IgD-negative memory B cell (primary cell): ENCODE measurements at regions not wholly inside any gene's neighbourhood (a gene's known extent, or its start where the extent isn't known, plus 50 kb on each side); places are given as distances from the start of the nearest gene placed in this dataset.
A peak's percentile ranks its signal among the peaks of the same experiment; 100 is the strongest.

Source experiments
- H3K27ac Mint-ChIP-seq, 3 donors: one replicate each; pipeline ENCODE4 v1.8.0; 2020 to 2022; ENCODE audit warnings: mild to moderate bottlenecking in 3 of 3, mixed read lengths in 3 of 3, moderate library complexity in 1 of 3
- H3K27me3 Mint-ChIP-seq: one replicate; pipeline ENCODE4 v1.8.0; 2021; ENCODE audit warnings: mixed read lengths
- H3K36me3 Mint-ChIP-seq: one replicate; pipeline ENCODE4 v1.8.0; 2020; ENCODE audit warnings: mild to moderate bottlenecking, mixed read lengths
- H3K4me1 Mint-ChIP-seq, 3 donors: one replicate each; pipeline ENCODE4 v1.8.0; 2020 to 2022; ENCODE audit warnings: mixed read lengths in 3 of 3, mild to moderate bottlenecking in 1 of 3
- H3K4me3 Mint-ChIP-seq, 4 donors: one replicate each; pipeline ENCODE4 v1.8.0; 2020 to 2022; ENCODE audit warnings: mild to moderate bottlenecking in 4 of 4, mixed read lengths in 4 of 4, moderate library complexity in 3 of 4
- H3K9me3 Mint-ChIP-seq, 3 donors: one replicate each; pipeline ENCODE4 v1.8.0; 2020 to 2021; ENCODE audit warnings: mixed read lengths in 3 of 3, mild to moderate bottlenecking in 1 of 3

DNA sequence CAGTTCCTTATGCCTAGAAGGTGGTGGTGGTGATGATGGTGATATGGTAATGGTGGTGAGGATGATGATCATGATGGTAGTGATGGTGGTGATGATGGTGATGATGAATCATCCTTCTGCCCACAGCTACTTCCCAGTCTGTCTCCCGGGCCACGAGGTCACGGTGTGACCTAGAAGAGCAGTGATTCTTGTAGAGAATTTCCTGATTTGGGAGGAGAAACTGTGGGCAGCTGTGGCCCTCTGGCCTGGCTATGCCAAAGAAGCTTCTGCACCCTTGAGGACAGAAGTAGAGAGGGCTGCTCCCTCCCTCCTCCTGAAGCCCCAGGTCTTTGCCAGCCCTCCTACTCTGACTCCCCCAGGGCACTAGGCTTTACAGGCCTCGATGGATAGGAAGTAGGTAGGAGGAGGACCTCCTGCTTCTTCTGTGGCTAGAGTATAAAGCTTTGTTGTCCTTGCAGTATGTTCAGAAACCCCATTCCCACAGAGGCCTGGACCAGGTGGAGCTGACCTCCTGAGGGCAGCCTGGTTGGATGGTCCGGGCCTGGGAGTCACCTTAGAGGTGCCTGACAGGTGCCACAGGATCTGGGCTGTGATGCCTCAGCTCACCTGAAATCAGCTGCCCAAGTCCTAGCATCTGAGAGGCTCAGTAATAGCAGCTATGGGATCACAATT lies 57.9 kb upstream of the EPAS1 start:
- Mint-ChIP-seq H3K4me3 (no peak overlapping the region), H3K9me3 (peaks cover 0 to 5% (median 2%) of the 10 kb centered on the region in 3 donors), H3K27me3 (peaks cover 2% of the 10 kb centered on the region), H3K27ac (peak overlapping the region in 1 of 3 donors; percentile 75), H3K4me1 (peaks cover 0 to 4% (median 0%) of the 10 kb centered on the region in 3 donors), H3K36me3 (no peaks in the 10 kb centered on the region)

DNA sequence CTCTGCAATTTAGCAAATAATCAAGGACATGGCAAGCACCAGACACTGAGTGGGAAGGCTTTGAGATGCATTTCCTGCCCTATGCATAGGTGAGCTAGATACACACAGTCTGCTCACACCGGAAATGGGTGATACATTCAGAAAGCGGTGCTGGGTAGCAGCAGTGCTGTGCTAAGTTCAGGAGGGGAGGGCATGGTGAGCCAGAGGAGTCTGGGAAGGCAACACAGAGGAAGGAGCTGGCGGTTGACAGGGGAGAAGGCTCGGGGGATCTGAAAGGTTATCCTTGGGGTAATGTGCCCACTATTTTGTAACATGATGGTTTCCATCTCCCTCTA lies 57.4 kb upstream of the EPAS1 start:
- Mint-ChIP-seq H3K36me3 (no peaks in the 10 kb centered on the region), H3K4me3 (no peak overlapping the region), H3K4me1 (peaks cover 0 to 4% (median 0%) of the 10 kb centered on the region in 3 donors), H3K27me3 (peaks cover 2% of the 10 kb centered on the region), H3K27ac (peak overlapping the region in 1 of 3 donors; percentile 75), H3K9me3 (peaks cover 0 to 5% (median 2%) of the 10 kb centered on the region in 3 donors)

DNA sequence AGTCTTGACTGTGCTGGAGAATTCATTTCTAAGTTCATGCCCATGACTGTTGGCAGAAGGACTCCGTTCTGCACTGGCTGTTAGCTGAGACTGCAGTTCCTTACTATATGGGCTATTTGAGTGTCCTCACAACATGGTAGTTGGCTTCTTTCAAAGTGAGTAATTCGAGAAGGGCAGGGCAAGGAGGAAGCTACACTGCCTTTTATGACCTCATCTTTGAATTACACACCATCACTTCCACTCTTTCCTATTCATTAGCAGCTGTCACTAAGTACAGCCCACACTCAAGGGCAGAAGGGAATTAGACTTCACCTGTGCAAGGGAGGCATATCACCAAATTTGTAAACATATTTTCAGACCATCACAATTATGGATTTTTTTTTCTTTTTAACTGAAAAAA lies 55.9 kb upstream of the EPAS1 start:
- Mint-ChIP-seq H3K9me3 (peaks cover 0 to 5% (median 2%) of the 10 kb centered on the region in 3 donors), H3K36me3 (no peaks in the 10 kb centered on the region), H3K4me3 (no peak overlapping the region), H3K4me1 (peaks cover 0 to 4% (median 0%) of the 10 kb centered on the region in 3 donors), H3K27me3 (peaks cover 2% of the 10 kb centered on the region), H3K27ac (no peak overlapping the region)

DNA sequence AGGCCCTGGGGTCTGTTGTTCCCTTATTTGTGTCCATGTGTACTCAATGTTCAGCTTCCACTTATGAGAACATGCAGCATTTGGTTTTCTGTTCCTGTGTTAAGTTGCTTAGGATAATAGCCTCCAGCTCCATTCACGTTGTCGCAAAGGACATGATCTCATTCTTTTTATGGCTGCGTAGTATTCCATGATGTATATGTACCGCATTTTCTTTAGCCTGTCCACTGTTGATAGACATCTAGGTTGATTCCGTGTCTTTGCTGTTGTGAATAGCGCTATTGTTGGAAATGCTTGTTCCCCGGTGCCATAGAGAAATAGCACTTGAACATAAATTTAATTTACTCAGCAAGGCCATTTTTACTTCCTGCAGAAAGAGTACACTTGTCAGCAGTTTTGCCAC lies 51.3 kb upstream of the EPAS1 start:
- H3K4me3 Mint-ChIP-seq = no peak overlapping the region
- peaks cover 0 to 6% (median 5%) of the 10 kb centered on the region in 3 donors for H3K9me3 Mint-ChIP-seq
- no peak overlapping the region for H3K27ac Mint-ChIP-seq
- H3K36me3 Mint-ChIP-seq = no peaks in the 10 kb centered on the region
- H3K27me3 Mint-ChIP-seq = no peaks in the 10 kb centered on the region
- H3K4me1 Mint-ChIP-seq = no peaks in the 10 kb centered on the region

DNA sequence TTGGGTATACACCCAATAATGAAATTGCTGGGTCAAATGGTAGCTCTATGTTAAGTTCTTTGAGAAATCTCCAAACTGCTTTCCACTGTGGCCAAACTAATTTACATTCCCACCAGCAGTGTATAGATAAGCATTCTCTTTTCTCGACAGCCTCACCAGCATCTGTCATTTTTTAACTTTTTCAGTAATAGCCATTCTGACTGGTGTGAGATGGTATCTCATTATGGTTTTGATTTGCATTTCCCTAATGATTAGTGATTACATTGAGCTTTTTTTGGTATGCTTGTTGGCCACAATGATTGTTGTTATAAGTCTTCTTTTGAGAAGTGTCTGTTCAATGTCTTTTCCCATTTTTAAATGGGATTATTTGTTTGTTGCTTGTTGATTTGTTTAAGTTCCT lies 50.4 kb upstream of the EPAS1 start:
- peaks cover 0 to 6% (median 5%) of the 10 kb centered on the region in 3 donors for H3K9me3 Mint-ChIP-seq
- H3K36me3 Mint-ChIP-seq = no peaks in the 10 kb centered on the region
- no peak overlapping the region for H3K27ac Mint-ChIP-seq
- H3K27me3 Mint-ChIP-seq = no peaks in the 10 kb centered on the region
- H3K4me3 Mint-ChIP-seq = no peak overlapping the region
- H3K4me1 Mint-ChIP-seq = no peaks in the 10 kb centered on the region
